ENCODE measurements at regions not wholly inside any gene's neighbourhood (a gene's known extent, or its start where the extent isn't known, plus 50 kb on each side); places are given as distances from the start of the nearest gene placed in this dataset.

DNA sequence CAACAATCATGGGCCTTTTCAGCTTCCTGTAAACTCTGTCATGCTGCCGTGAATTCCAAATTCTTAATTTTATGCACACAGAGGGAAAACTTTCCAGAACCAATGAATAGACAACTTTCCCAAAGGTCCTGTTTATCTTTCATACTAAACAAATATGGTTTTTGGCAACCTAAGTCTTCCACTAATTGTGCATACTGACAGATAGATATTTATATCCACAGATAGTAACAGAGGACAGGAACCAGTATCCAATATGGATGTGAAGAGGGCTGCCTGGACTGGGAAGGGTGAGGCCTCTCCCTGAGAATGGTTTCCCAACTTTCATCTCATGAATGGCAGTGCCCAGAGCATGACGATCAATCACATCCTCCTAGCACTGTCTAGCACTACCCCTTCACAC, 80.4 kb downstream of the MRPL57 start:
- no peak for TF ChIP-seq RAD21 (IDR thresholded peaks at IDR 0.05; ENCODE audit: low read length)
- TF ChIP-seq CTCF (IDR thresholded peaks at IDR 0.05): no peak
- TF ChIP-seq EZH2phosphoT487 (IDR thresholded peaks at IDR 0.05; ENCODE audit: borderline replicate concordance, low read depth): no peak
- no peak for TF ChIP-seq NFIC (IDR thresholded peaks at IDR 0.05; ENCODE audit: borderline replicate concordance)
- TF ChIP-seq REST (IDR thresholded peaks at IDR 0.05; ENCODE audit: low read depth, low read length): no peak

All from SK-N-SH (cell line).